Keratinocyte (primary cell): ENCODE measurements at regions not wholly inside any gene's neighbourhood (a gene's known extent, or its start where the extent isn't known, plus 50 kb on each side); places are given as distances from the start of the nearest gene placed in this dataset.

Experiments
- CTCF ChIP-seq, 3 experiments: IDR thresholded peaks in 1 of 3; conservative IDR thresholded peaks in 1 of 3; optimal IDR thresholded peaks in 1 of 3; 2 replicates in 2 of 3; 3 replicates in 1 of 3; pipeline versions ENCODE3 to v1.5.1; 2011; ENCODE audit warnings: low read length in 3 of 3, mild to moderate bottlenecking in 3 of 3, moderate library complexity in 2 of 3, control low read depth in 1 of 3, inconsistent platforms in 1 of 3; ENCODE audit not compliant: insufficient read depth in 2 of 3; ENCODE audit errors: extremely low read depth in 1 of 3
- EZH2 ChIP-seq: IDR thresholded peaks from one replicate; pipeline ENCODE4 v1.6.1; 2012; ENCODE audit warnings: inconsistent platforms, mild to moderate bottlenecking, low read length, moderate library complexity

GRCh38 chr13:39144391-39144790 is 106.1 kb downstream of the NHLRC3 start:
- TF ChIP-seq CTCF (optimal IDR thresholded peaks at IDR 0.05 in 1 of 3, IDR thresholded peaks at IDR 0.05 in 1 of 3, conservative IDR thresholded peaks at IDR 0.05 in 1 of 3; ENCODE audit: extremely low read depth in 1 of 3, insufficient read depth in 2 of 3, low read length in 3 of 3): no peak
- no peak for TF ChIP-seq EZH2
